Neuronal stem cell (in vitro differentiated cells): ENCODE measurements at regions not wholly inside any gene's neighbourhood (a gene's known extent, or its start where the extent isn't known, plus 50 kb on each side); places are given as distances from the start of the nearest gene placed in this dataset.
"Not testable (repeated sequence)": the region's sequence is repeated elsewhere in the genome, so short reads cannot be mapped to it uniquely, and the experiment has no call there.

ENCODE experiments used
- DNase-seq: peaks from one replicate; pipeline ENCODE4 v3.0.0-alpha.2; 2013; ENCODE audit warnings: low spot score
- H2AFZ ChIP-seq: one replicate; pipeline ENCODE4 v1.6.1; 2013; ENCODE audit warnings: mild to moderate bottlenecking, low read length, inconsistent platforms
- H2AK5ac ChIP-seq: 2 replicates; pipeline ENCODE4 v1.6.1; 2013; ENCODE audit warnings: low read depth, mild to moderate bottlenecking, inconsistent platforms, low read length, moderate library complexity, mixed read lengths
- H2BK120ac ChIP-seq: 2 replicates; pipeline ENCODE4 v1.6.1; 2013; ENCODE audit warnings: low read depth, mild to moderate bottlenecking, inconsistent platforms, low read length, moderate library complexity, mixed read lengths
- H2BK12ac ChIP-seq: one replicate; pipeline ENCODE4 v1.6.1; 2013; ENCODE audit warnings: low read length, inconsistent platforms
- H2BK15ac ChIP-seq: 2 replicates; pipeline ENCODE4 v1.6.1; 2013; ENCODE audit warnings: mild to moderate bottlenecking, low read length, inconsistent platforms, mixed read lengths
- H2BK5ac ChIP-seq: one replicate; pipeline ENCODE4 v1.6.1; 2013; ENCODE audit warnings: inconsistent platforms, mild to moderate bottlenecking, low read length, moderate library complexity
- H3K14ac ChIP-seq: one replicate; pipeline ENCODE4 v1.6.1; 2013; ENCODE audit warnings: low read length, inconsistent platforms
- H3K18ac ChIP-seq: 2 replicates; pipeline ENCODE4 v1.6.1; 2013; ENCODE audit warnings: low read length, inconsistent platforms
- H3K23ac ChIP-seq: 2 replicates; pipeline ENCODE4 v1.6.1; 2013; ENCODE audit warnings: low read depth, mild to moderate bottlenecking, mixed read lengths, low read length, inconsistent platforms; ENCODE audit not compliant: poor library complexity
- H3K27ac ChIP-seq: replicated peaks from 3 replicates; pipeline ENCODE4 v1.5.1; 2013; ENCODE audit warnings: low read length, inconsistent platforms
- H3K27me3 ChIP-seq, 3 experiments: 2 replicates each; pipeline ENCODE4 v1.6.1; 2013; ENCODE audit warnings: low read length in 3 of 3, mild to moderate bottlenecking in 2 of 3, inconsistent platforms in 1 of 3, low read depth in 1 of 3, mixed read lengths in 1 of 3, moderate library complexity in 1 of 3; ENCODE audit not compliant: control insufficient read depth in 3 of 3, insufficient read depth in 3 of 3
- H3K36me3 ChIP-seq, 2 donors: replicated peaks in 1 of 2; 2 replicates each; pipeline ENCODE4 v1.6.1; 2013; ENCODE audit warnings: low read length in 2 of 2; ENCODE audit not compliant: control insufficient read depth in 2 of 2, insufficient read depth in 2 of 2
- H3K4ac ChIP-seq: 2 replicates; pipeline ENCODE4 v1.6.1; 2013; ENCODE audit warnings: inconsistent platforms, mild to moderate bottlenecking, low read length, moderate library complexity
- H3K4me1 ChIP-seq, 2 donors: 1 replicate in 1 of 2; 2 replicates in 1 of 2; pipeline ENCODE4 v1.6.1; 2013; ENCODE audit warnings: low read length in 2 of 2, low read depth in 1 of 2; ENCODE audit not compliant: control insufficient read depth in 2 of 2, insufficient read depth in 1 of 2
- H3K4me2 ChIP-seq: one replicate; pipeline ENCODE4 v1.6.1; 2013; ENCODE audit warnings: mild to moderate bottlenecking, low read length, inconsistent platforms; ENCODE audit not compliant: insufficient read depth, poor library complexity, severe bottlenecking
- H3K4me3 ChIP-seq, 2 donors: 2 replicates each; pipeline ENCODE4 v1.5.1; 2013; ENCODE audit warnings: low read length in 2 of 2, mild to moderate bottlenecking in 2 of 2, inconsistent platforms in 1 of 2, moderate library complexity in 1 of 2
- H3K79me1 ChIP-seq: one replicate; pipeline ENCODE4 v1.6.1; 2013; ENCODE audit warnings: low read depth, mild to moderate bottlenecking, inconsistent platforms, low read length, moderate library complexity
- H3K9ac ChIP-seq: one replicate; pipeline ENCODE4 v1.6.1; 2013; ENCODE audit warnings: mild to moderate bottlenecking, low read depth, low read length, inconsistent platforms; ENCODE audit not compliant: poor library complexity
- H3K9me3 ChIP-seq, 2 donors: replicated peaks in 1 of 2; 2 replicates each; pipeline versions ENCODE3 to v1.6.1; 2013; ENCODE audit warnings: low read length in 2 of 2, mild to moderate bottlenecking in 2 of 2, inconsistent platforms in 1 of 2, low read depth in 1 of 2, mixed read lengths in 1 of 2, moderate library complexity in 1 of 2; ENCODE audit not compliant: control insufficient read depth in 2 of 2, insufficient read depth in 1 of 2
- H4K8ac ChIP-seq: one replicate; pipeline ENCODE4 v1.6.1; 2013; ENCODE audit warnings: low read depth, mild to moderate bottlenecking, inconsistent platforms, low read length, moderate library complexity
- H4K91ac ChIP-seq: one replicate; pipeline ENCODE4 v1.6.1; 2013; ENCODE audit warnings: low read length, low read depth, mild to moderate bottlenecking, inconsistent platforms; ENCODE audit not compliant: poor library complexity
- WGBS, 2 donors: extraction: QIAGEN DNeasy Blood & Tissue Kit; methylation state at CpG; one replicate each; pipeline ENCODE4 v1.1.7; 2013; ENCODE audit warnings: missing lambda C conversion rate in 2 of 2, mixed read lengths in 1 of 2; ENCODE audit not compliant: insufficient read length in 2 of 2, insufficient replicate concordance in 1 of 2; ENCODE audit errors: extremely low coverage in 2 of 2; 5-methylcytosine and 5-hydroxymethylcytosine counted together

GRCh38 chr11:67768001-67768730 is 93.7 kb upstream of the ALDH3B2 start:
- H3K27ac ChIP-seq, H3K4me1 ChIP-seq, H3K9me3 ChIP-seq, H3K4me2 ChIP-seq, H2BK120ac ChIP-seq, H4K91ac ChIP-seq, H2BK12ac ChIP-seq, H3K18ac ChIP-seq, H2AK5ac ChIP-seq, H2BK15ac ChIP-seq, H2BK5ac ChIP-seq, H3K36me3 ChIP-seq, H3K79me1 ChIP-seq, H3K4me3 ChIP-seq, H4K8ac ChIP-seq, DNase-seq, H3K4ac ChIP-seq, H3K14ac ChIP-seq, H2AFZ ChIP-seq, H3K23ac ChIP-seq, H3K9ac ChIP-seq: not testable (repeated sequence)
- no CpG with 5 or more reads among the region's 11 CpGs for WGBS, 2 donors
- peaks cover 0 to 12% (median 0%) of the 10 kb centered on the region in 3 experiments for H3K27me3 ChIP-seq

DNA sequence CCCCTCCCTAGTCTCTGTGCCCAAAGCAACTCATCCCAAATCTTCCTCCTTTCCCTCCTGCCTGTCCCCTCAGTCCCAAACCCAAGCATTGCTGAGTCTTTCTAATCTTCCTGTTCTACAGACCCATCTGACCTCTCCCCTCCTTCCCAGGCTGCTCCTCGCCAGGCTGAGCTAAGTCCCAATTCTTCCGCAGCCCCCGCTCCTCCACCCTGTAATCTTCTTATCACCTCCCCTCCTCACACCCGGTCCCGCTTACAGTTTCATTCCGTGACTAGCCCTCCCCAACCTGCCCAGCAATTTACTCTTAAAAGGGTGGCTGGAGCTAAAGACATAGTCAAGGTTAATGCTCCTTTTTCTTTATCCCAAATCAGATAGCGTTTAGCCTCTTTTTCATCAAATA is 86.8 kb upstream of the ALDH3B2 start:
- H2AK5ac ChIP-seq, H3K79me1 ChIP-seq, H2BK5ac ChIP-seq, H3K18ac ChIP-seq, H3K4me1 ChIP-seq, H3K4me3 ChIP-seq, H2BK120ac ChIP-seq, H3K9ac ChIP-seq, DNase-seq, H3K4me2 ChIP-seq, H2BK12ac ChIP-seq, H2BK15ac ChIP-seq, H3K36me3 ChIP-seq, H4K8ac ChIP-seq, H3K9me3 ChIP-seq, H2AFZ ChIP-seq, H3K4ac ChIP-seq, H3K23ac ChIP-seq, H3K14ac ChIP-seq, H3K27ac ChIP-seq, H4K91ac ChIP-seq: not testable (repeated sequence)
- peaks cover 0 to 30% (median 0%) of the 10 kb centered on the region in 3 experiments for H3K27me3 ChIP-seq
- WGBS, 2 donors, result no CpG with 5 or more reads among the region's 7 CpGs

DNA sequence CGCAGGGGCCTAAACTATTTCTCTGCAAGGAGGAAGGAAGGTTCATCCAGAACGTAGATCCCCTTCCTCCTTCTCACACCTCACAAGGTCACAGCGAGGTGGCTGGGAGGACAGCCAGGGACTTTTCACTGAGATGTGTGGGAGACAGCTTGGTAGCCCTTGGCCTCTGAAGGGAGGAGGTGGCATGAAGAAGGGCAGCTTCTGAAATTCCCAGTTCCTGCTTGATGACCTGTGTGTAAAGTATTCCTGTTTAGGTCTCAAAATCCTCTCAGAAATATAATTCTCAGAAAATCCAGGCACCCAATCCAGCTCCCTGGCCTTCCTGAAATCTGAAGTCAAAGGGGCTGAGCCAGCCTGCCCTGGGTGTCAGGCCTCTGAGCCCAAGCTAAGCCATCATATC is 84.9 kb upstream of the ALDH3B2 start:
- not testable (repeated sequence) for H3K9ac ChIP-seq, H3K14ac ChIP-seq, H3K18ac ChIP-seq, H2AFZ ChIP-seq, H2BK15ac ChIP-seq, H2AK5ac ChIP-seq, H3K4me1 ChIP-seq, H3K9me3 ChIP-seq, H3K27ac ChIP-seq, H3K79me1 ChIP-seq, H2BK12ac ChIP-seq, H3K4me2 ChIP-seq, H3K4me3 ChIP-seq, H4K8ac ChIP-seq, DNase-seq, H3K23ac ChIP-seq, H3K4ac ChIP-seq, H4K91ac ChIP-seq, H3K36me3 ChIP-seq, H2BK120ac ChIP-seq
- Histone ChIP-seq H2BK5ac (peak overlapping the region; percentile 13), H3K27me3 (peaks cover 0 to 18% (median 0%) of the 10 kb centered on the region in 3 experiments)
- WGBS, 2 donors, result no CpG with 5 or more reads among the region's 3 CpGs

DNA sequence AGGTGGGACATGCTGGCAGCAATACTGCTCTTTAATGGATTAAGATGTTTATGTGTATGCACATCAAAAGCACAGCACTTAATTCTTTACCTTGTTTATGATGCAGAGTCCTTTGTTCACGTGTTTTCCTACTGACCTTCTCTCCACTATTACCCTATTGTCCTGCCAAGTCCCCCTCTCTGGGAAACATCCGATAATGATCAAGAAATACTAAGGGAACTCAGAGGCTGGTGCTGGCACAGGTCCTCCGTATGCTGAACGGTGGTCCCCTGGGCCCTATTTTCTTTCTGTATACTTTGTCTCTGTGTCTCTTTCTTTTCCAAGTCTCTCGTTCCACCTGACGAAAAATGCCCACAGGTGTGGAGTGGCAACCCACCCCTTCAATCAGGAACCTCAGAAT is 84.0 kb upstream of the ALDH3B2 start:
- H3K9ac ChIP-seq, result not testable (repeated sequence)
- peak overlapping the region; percentile 28 for H3K18ac ChIP-seq
- peaks cover 0 to 18% (median 0%) of the 10 kb centered on the region in 3 experiments for H3K27me3 ChIP-seq

More for the DNA sequence above, 84.0 kb upstream of the ALDH3B2 start:
- H3K36me3 ChIP-seq, H2BK120ac ChIP-seq, H4K91ac ChIP-seq, H3K27ac ChIP-seq, H2AFZ ChIP-seq, H4K8ac ChIP-seq, H3K23ac ChIP-seq, DNase-seq, H3K79me1 ChIP-seq, H3K4me3 ChIP-seq, H3K4me1 ChIP-seq, H2BK15ac ChIP-seq, H2BK12ac ChIP-seq, H2AK5ac ChIP-seq, H3K4ac ChIP-seq, H2BK5ac ChIP-seq, H3K4me2 ChIP-seq, H3K14ac ChIP-seq, H3K9me3 ChIP-seq: not testable (repeated sequence)
- no CpG with 5 or more reads among the region's 6 CpGs for WGBS, 2 donors
